ENCODE measurements at regions not wholly inside any gene's neighbourhood (a gene's known extent, or its start where the extent isn't known, plus 50 kb on each side); places are given as distances from the start of the nearest gene placed in this dataset.
"Not testable (repeated sequence)": the region's sequence is repeated elsewhere in the genome, so short reads cannot be mapped to it uniquely, and the experiment has no call there.

- H3K4me1 ChIP-seq (ENCODE audit: insufficient read depth, low read length) = not testable (repeated sequence)
Observed at GRCh38 chr3:5608971-5609370, 421.5 kb downstream of the EDEM1 start.

GRCh38 chr3:5613599-5613998 is 426.1 kb downstream of the EDEM1 start:
- Histone ChIP-seq H3K4me1 (ENCODE audit: insufficient read depth, low read length) (no peaks in the 10 kb centered on the region), H3K36me3 (ENCODE audit: insufficient read depth, low read length) (no peaks in the 10 kb centered on the region), H3K9me3 (ENCODE audit: control insufficient read depth, insufficient read depth, low read length) (no peaks in the 10 kb centered on the region), H3K9ac (ENCODE audit: low read depth, low read length) (no peak overlapping the region)

More at GRCh38 chr3:5608971-5609370, 421.5 kb downstream of the EDEM1 start:
- H3K9me3 ChIP-seq (ENCODE audit: control insufficient read depth, insufficient read depth, low read length); H3K36me3 ChIP-seq (ENCODE audit: insufficient read depth, low read length); H3K9ac ChIP-seq (ENCODE audit: low read depth, low read length): not testable (repeated sequence)

- Histone ChIP-seq H3K4me1 (ENCODE audit: insufficient read depth, low read length) (no peaks in the 10 kb centered on the region), H3K9ac (ENCODE audit: low read depth, low read length) (no peak overlapping the region), H3K36me3 (ENCODE audit: insufficient read depth, low read length) (no peaks in the 10 kb centered on the region), H3K9me3 (ENCODE audit: control insufficient read depth, insufficient read depth, low read length) (no peaks in the 10 kb centered on the region)
Observed at GRCh38 chr3:5616873-5617272, 429.4 kb downstream of the EDEM1 start.

GRCh38 chr3:5618170-5618569 is 430.7 kb downstream of the EDEM1 start:
- Histone ChIP-seq H3K9ac (ENCODE audit: low read depth, low read length) (no peak overlapping the region), H3K9me3 (ENCODE audit: control insufficient read depth, insufficient read depth, low read length) (no peaks in the 10 kb centered on the region), H3K4me1 (ENCODE audit: insufficient read depth, low read length) (no peaks in the 10 kb centered on the region), H3K36me3 (ENCODE audit: insufficient read depth, low read length) (no peaks in the 10 kb centered on the region)

- Histone ChIP-seq H3K9ac (ENCODE audit: low read depth, low read length) (no peak overlapping the region), H3K4me1 (ENCODE audit: insufficient read depth, low read length) (no peaks in the 10 kb centered on the region), H3K36me3 (ENCODE audit: insufficient read depth, low read length) (no peaks in the 10 kb centered on the region), H3K9me3 (ENCODE audit: control insufficient read depth, insufficient read depth, low read length) (no peaks in the 10 kb centered on the region)
Observed at GRCh38 chr3:5630406-5630805, 442.9 kb downstream of the EDEM1 start.

GRCh38 chr3:5633960-5634359 is 446.5 kb downstream of the EDEM1 start:
- H3K9ac ChIP-seq (ENCODE audit: low read depth, low read length) = no peak overlapping the region
- no peaks in the 10 kb centered on the region for H3K4me1 ChIP-seq (ENCODE audit: insufficient read depth, low read length)
- H3K36me3 ChIP-seq (ENCODE audit: insufficient read depth, low read length) = no peaks in the 10 kb centered on the region
- no peaks in the 10 kb centered on the region for H3K9me3 ChIP-seq (ENCODE audit: control insufficient read depth, insufficient read depth, low read length)

GRCh38 chr3:5634411-5634810 is 446.9 kb downstream of the EDEM1 start:
- Histone ChIP-seq H3K4me1 (ENCODE audit: insufficient read depth, low read length) (no peaks in the 10 kb centered on the region), H3K9me3 (ENCODE audit: control insufficient read depth, insufficient read depth, low read length) (no peaks in the 10 kb centered on the region), H3K9ac (ENCODE audit: low read depth, low read length) (no peak overlapping the region), H3K36me3 (ENCODE audit: insufficient read depth, low read length) (no peaks in the 10 kb centered on the region)

- no peaks in the 10 kb centered on the region for H3K36me3 ChIP-seq (ENCODE audit: insufficient read depth, low read length)
- H3K9ac ChIP-seq (ENCODE audit: low read depth, low read length) = no peak overlapping the region
- H3K4me1 ChIP-seq (ENCODE audit: insufficient read depth, low read length) = no peaks in the 10 kb centered on the region
- H3K9me3 ChIP-seq (ENCODE audit: control insufficient read depth, insufficient read depth, low read length) = no peaks in the 10 kb centered on the region
Observed at GRCh38 chr3:5635746-5636145, 448.2 kb downstream of the EDEM1 start.

GRCh38 chr3:5638550-5638949 is 451.0 kb downstream of the EDEM1 start:
- H3K36me3 ChIP-seq (ENCODE audit: insufficient read depth, low read length) = no peaks in the 10 kb centered on the region
- H3K9me3 ChIP-seq (ENCODE audit: control insufficient read depth, insufficient read depth, low read length) = no peaks in the 10 kb centered on the region
- no peak overlapping the region for H3K9ac ChIP-seq (ENCODE audit: low read depth, low read length)
- no peaks in the 10 kb centered on the region for H3K4me1 ChIP-seq (ENCODE audit: insufficient read depth, low read length)

GRCh38 chr3:5644773-5645670 is 457.5 kb downstream of the EDEM1 start:
- Histone ChIP-seq H3K36me3 (ENCODE audit: insufficient read depth, low read length) (no peaks in the 10 kb centered on the region), H3K4me1 (ENCODE audit: insufficient read depth, low read length) (no peaks in the 10 kb centered on the region), H3K9me3 (ENCODE audit: control insufficient read depth, insufficient read depth, low read length) (no peaks in the 10 kb centered on the region), H3K9ac (ENCODE audit: low read depth, low read length) (no peak overlapping the region)

- Histone ChIP-seq H3K9me3 (ENCODE audit: control insufficient read depth, insufficient read depth, low read length) (no peaks in the 10 kb centered on the region), H3K36me3 (ENCODE audit: insufficient read depth, low read length) (no peaks in the 10 kb centered on the region), H3K4me1 (ENCODE audit: insufficient read depth, low read length) (no peaks in the 10 kb centered on the region), H3K9ac (ENCODE audit: low read depth, low read length) (no peak overlapping the region)
Observed at GRCh38 chr3:5645692-5646410, 458.3 kb downstream of the EDEM1 start.

- Histone ChIP-seq H3K9ac (ENCODE audit: low read depth, low read length) (no peak overlapping the region), H3K9me3 (ENCODE audit: control insufficient read depth, insufficient read depth, low read length) (no peaks in the 10 kb centered on the region), H3K36me3 (ENCODE audit: insufficient read depth, low read length) (no peaks in the 10 kb centered on the region), H3K4me1 (ENCODE audit: insufficient read depth, low read length) (no peaks in the 10 kb centered on the region)
Observed at GRCh38 chr3:5650303-5650702, 462.8 kb downstream of the EDEM1 start.

GRCh38 chr3:5651351-5651750 is 463.8 kb downstream of the EDEM1 start:
- Histone ChIP-seq H3K4me1 (ENCODE audit: insufficient read depth, low read length) (no peaks in the 10 kb centered on the region), H3K9ac (ENCODE audit: low read depth, low read length) (no peak overlapping the region), H3K36me3 (ENCODE audit: insufficient read depth, low read length) (no peaks in the 10 kb centered on the region), H3K9me3 (ENCODE audit: control insufficient read depth, insufficient read depth, low read length) (no peaks in the 10 kb centered on the region)

GRCh38 chr3:5653426-5654143 is 466.1 kb downstream of the EDEM1 start:
- Histone ChIP-seq H3K36me3 (ENCODE audit: insufficient read depth, low read length) (no peaks in the 10 kb centered on the region), H3K9ac (ENCODE audit: low read depth, low read length) (no peak overlapping the region), H3K9me3 (ENCODE audit: control insufficient read depth, insufficient read depth, low read length) (no peaks in the 10 kb centered on the region; the same call in 1 of the 2 replicates), H3K4me1 (ENCODE audit: insufficient read depth, low read length) (no peaks in the 10 kb centered on the region)
